KMS-11 (cell line): ENCODE measurements at regions not wholly inside any gene's neighbourhood (a gene's known extent, or its start where the extent isn't known, plus 50 kb on each side); places are given as distances from the start of the nearest gene placed in this dataset.

Source experiments
- H2AFZ ChIP-seq: fragments of 200-600 bp; sonication (generic); 2 replicates; pipeline ENCODE4 v1.6.1; 2016; ENCODE audit warnings: antibody characterized with exemption, mixed run types, low read depth
- H3K27ac ChIP-seq: fragments of 200-600 bp; sonication (generic); 2 replicates; pipeline ENCODE4 v1.6.1; 2016; ENCODE audit warnings: mild to moderate bottlenecking, mixed run types
- H3K27me3 ChIP-seq: fragments of 200-600 bp; sonication (generic); 2 replicates; pipeline ENCODE4 v1.6.1; 2017; ENCODE audit warnings: mild to moderate bottlenecking, low read depth, mixed run types, moderate library complexity; ENCODE audit not compliant: insufficient read depth
- H3K36me3 ChIP-seq: fragments of 200-600 bp; sonication (generic); 2 replicates; pipeline ENCODE4 v1.6.1; 2017; ENCODE audit warnings: mild to moderate bottlenecking, mixed run types; ENCODE audit not compliant: insufficient read depth
- H3K4me1 ChIP-seq: fragments of 200-600 bp; sonication (generic); 2 replicates; pipeline ENCODE4 v1.6.1; 2016; ENCODE audit warnings: mild to moderate bottlenecking, low read depth, mixed run types; ENCODE audit not compliant: poor library complexity, severe bottlenecking
- H3K4me2 ChIP-seq: fragments of 200-600 bp; sonication (generic); 2 replicates; pipeline ENCODE4 v1.7.0; 2016; ENCODE audit warnings: mild to moderate bottlenecking, mixed run types
- H3K4me3 ChIP-seq: fragments of 200-600 bp; sonication (generic); IDR thresholded peaks from 2 replicates; pipeline ENCODE4 v1.6.1; 2017; ENCODE audit warnings: low read depth, low read length, mixed read lengths; ENCODE audit not compliant: insufficient read depth
- H3K79me2 ChIP-seq: fragments of 200-600 bp; sonication (generic); 2 replicates; pipeline ENCODE4 v1.6.1; 2016; ENCODE audit warnings: low read depth, mixed run types; ENCODE audit not compliant: insufficient read depth
- H3K9ac ChIP-seq: fragments of 200-600 bp; sonication (generic); 2 replicates; pipeline ENCODE4 v1.6.1; 2016; ENCODE audit warnings: mild to moderate bottlenecking, mixed run types
- H4K20me1 ChIP-seq: fragments of 200-600 bp; sonication (generic); 2 replicates; pipeline ENCODE4 v1.6.1; 2016; ENCODE audit warnings: mild to moderate bottlenecking, mixed run types; ENCODE audit not compliant: insufficient read depth
- CTCF ChIP-seq: fragments of 200-600 bp; sonication (generic); conservative IDR thresholded peaks from 2 replicates; pipeline ENCODE4 v1.6.1; 2017; ENCODE audit warnings: low read depth, mild to moderate bottlenecking, antibody characterized with exemption, low read length, moderate library complexity, mixed read lengths

GRCh38 chr1:219778793-219779369 is 149.5 kb downstream of the SLC30A10 start:
- no peak overlapping the region for H3K4me3 ChIP-seq
- H4K20me1 ChIP-seq: no peaks in the 10 kb centered on the region
- H3K79me2 ChIP-seq: no peaks in the 10 kb centered on the region
- H3K4me1 ChIP-seq: no peaks in the 10 kb centered on the region
- H2AFZ ChIP-seq: no peak overlapping the region
- no peak overlapping the region for H3K9ac ChIP-seq
- TF ChIP-seq CTCF: no peak
- no peaks in the 10 kb centered on the region for H3K27me3 ChIP-seq
- H3K36me3 ChIP-seq: no peaks in the 10 kb centered on the region
- H3K27ac ChIP-seq: no peak overlapping the region
- no peak overlapping the region for H3K4me2 ChIP-seq

GRCh38 chr1:219778110-219778509 is 150.2 kb downstream of the SLC30A10 start:
- no peaks in the 10 kb centered on the region for H3K4me1 ChIP-seq
- no peaks in the 10 kb centered on the region for H3K79me2 ChIP-seq
- no peak overlapping the region for H3K9ac ChIP-seq
- H4K20me1 ChIP-seq: no peaks in the 10 kb centered on the region
- no peak overlapping the region for H3K4me2 ChIP-seq
- no peaks in the 10 kb centered on the region for H3K27me3 ChIP-seq
- no peak overlapping the region for H3K4me3 ChIP-seq
- TF ChIP-seq CTCF: no peak
- H2AFZ ChIP-seq: no peak overlapping the region
- H3K27ac ChIP-seq: no peak overlapping the region
- H3K36me3 ChIP-seq: no peaks in the 10 kb centered on the region

- H3K27ac ChIP-seq: no peak overlapping the region
- H3K79me2 ChIP-seq: no peaks in the 10 kb centered on the region
- no peak overlapping the region for H3K4me2 ChIP-seq
- no peak for TF ChIP-seq CTCF
- H4K20me1 ChIP-seq: no peaks in the 10 kb centered on the region
- no peak overlapping the region for H3K9ac ChIP-seq
- no peak overlapping the region for H3K4me3 ChIP-seq
- no peaks in the 10 kb centered on the region for H3K4me1 ChIP-seq
- no peak overlapping the region for H2AFZ ChIP-seq
- H3K27me3 ChIP-seq: no peaks in the 10 kb centered on the region
- no peaks in the 10 kb centered on the region for H3K36me3 ChIP-seq
These were observed 154.0 kb downstream of the SLC30A10 start for GRCh38 chr1:219774386-219774785.

- H3K9ac ChIP-seq: no peak overlapping the region
- H3K4me2 ChIP-seq: no peak overlapping the region
- no peaks in the 10 kb centered on the region for H3K79me2 ChIP-seq
- H3K36me3 ChIP-seq: no peaks in the 10 kb centered on the region
- no peaks in the 10 kb centered on the region for H3K4me1 ChIP-seq
- H3K4me3 ChIP-seq: no peak overlapping the region
- TF ChIP-seq CTCF: no peak
- no peaks in the 10 kb centered on the region for H3K27me3 ChIP-seq
- no peak overlapping the region for H2AFZ ChIP-seq
- H3K27ac ChIP-seq: no peak overlapping the region
- no peaks in the 10 kb centered on the region for H4K20me1 ChIP-seq
These were observed 154.6 kb downstream of the SLC30A10 start for GRCh38 chr1:219773775-219774174.
